H9 (cell line): ENCODE measurements at regions not wholly inside any gene's neighbourhood (a gene's known extent, or its start where the extent isn't known, plus 50 kb on each side); places are given as distances from the start of the nearest gene placed in this dataset.

ENCODE experiments used
- DNase-seq: peaks from one replicate; pipeline ENCODE4 v3.0.0-alpha.2; 2017
- H2AFZ ChIP-seq: one replicate; pipeline ENCODE4 v1.6.1; 2013; ENCODE audit warnings: mild to moderate bottlenecking, low read length, control low read depth, moderate library complexity
- H2AK5ac ChIP-seq: 2 replicates; pipeline ENCODE4 v1.6.1; 2013; ENCODE audit warnings: low read length, control low read depth, mixed read lengths; ENCODE audit not compliant: insufficient read length
- H2BK120ac ChIP-seq: one replicate; pipeline ENCODE4 v1.6.1; 2013; ENCODE audit warnings: low read depth, mild to moderate bottlenecking, low read length, control low read depth, inconsistent platforms; ENCODE audit not compliant: poor library complexity, severe bottlenecking
- H2BK12ac ChIP-seq: 2 replicates; pipeline ENCODE4 v1.6.1; 2013; ENCODE audit warnings: low read length, control low read depth, mixed read lengths, low read depth; ENCODE audit not compliant: insufficient read length
- H2BK15ac ChIP-seq: 2 replicates; pipeline ENCODE4 v1.6.1; 2013; ENCODE audit warnings: low read depth, low read length, control low read depth
- H2BK20ac ChIP-seq: one replicate; pipeline ENCODE4 v1.6.1; 2013; ENCODE audit warnings: low read depth, mild to moderate bottlenecking, low read length, control low read depth, inconsistent platforms; ENCODE audit not compliant: poor library complexity, severe bottlenecking
- H2BK5ac ChIP-seq: 2 replicates; pipeline ENCODE4 v1.6.1; 2013; ENCODE audit warnings: low read length, control low read depth, mixed read lengths; ENCODE audit not compliant: insufficient read length
- H3K14ac ChIP-seq: 2 replicates; pipeline ENCODE4 v1.6.1; 2013; ENCODE audit warnings: low read length, control low read depth; ENCODE audit not compliant: insufficient read depth
- H3K18ac ChIP-seq: 2 replicates; pipeline ENCODE4 v1.6.1; 2013; ENCODE audit warnings: low read depth, mild to moderate bottlenecking, mixed read lengths, low read length, control low read depth; ENCODE audit not compliant: insufficient read length
- H3K23ac ChIP-seq: 2 replicates; pipeline ENCODE4 v1.6.1; 2013; ENCODE audit warnings: low read length, control low read depth, mixed read lengths, low read depth; ENCODE audit not compliant: insufficient read length
- H3K23me2 ChIP-seq: 2 replicates; pipeline ENCODE4 v1.6.1; 2013; ENCODE audit warnings: low read depth, mild to moderate bottlenecking, mixed read lengths, low read length, control low read depth; ENCODE audit not compliant: insufficient read length, poor library complexity, severe bottlenecking
- H3K27ac ChIP-seq: 2 replicates; pipeline ENCODE4 v1.5.1; 2013; ENCODE audit warnings: low read length, control low read depth, mixed read lengths, low read depth; ENCODE audit not compliant: insufficient read length
- H3K27me3 ChIP-seq: 2 replicates; pipeline ENCODE4 v1.6.1; 2013; ENCODE audit warnings: low read length, control low read depth, inconsistent platforms; ENCODE audit not compliant: insufficient read depth
- H3K4ac ChIP-seq: 2 replicates; pipeline ENCODE4 v1.6.1; 2013; ENCODE audit warnings: low read depth, mild to moderate bottlenecking, control low read depth, inconsistent platforms, low read length, moderate library complexity
- H3K4me1 ChIP-seq: 2 replicates; pipeline ENCODE4 v1.6.1; 2013; ENCODE audit warnings: low read length, control low read depth, inconsistent platforms; ENCODE audit not compliant: insufficient read depth
- H3K4me2 ChIP-seq: 2 replicates; pipeline ENCODE4 v1.6.1; 2013; ENCODE audit warnings: low read length, control low read depth, mixed read lengths; ENCODE audit not compliant: insufficient read length, insufficient read depth
- H3K56ac ChIP-seq: 2 replicates; pipeline ENCODE4 v1.6.1; 2013; ENCODE audit warnings: low read depth, mild to moderate bottlenecking, mixed read lengths, low read length, control low read depth; ENCODE audit not compliant: insufficient read length
- H3K79me1 ChIP-seq: 2 replicates; pipeline ENCODE4 v1.6.1; 2013; ENCODE audit warnings: low read depth, mild to moderate bottlenecking, moderate library complexity, low read length, control low read depth, inconsistent platforms; ENCODE audit not compliant: insufficient read depth, poor library complexity, severe bottlenecking
- H3K79me2 ChIP-seq: 2 replicates; pipeline ENCODE4 v1.6.1; 2013; ENCODE audit warnings: low read length, control low read depth, inconsistent platforms; ENCODE audit not compliant: insufficient read depth
- H3K9ac ChIP-seq: 2 replicates; pipeline ENCODE4 v1.6.1; 2013; ENCODE audit warnings: low read length, control low read depth, mixed read lengths; ENCODE audit not compliant: insufficient read length; ENCODE audit errors: extremely low read depth
- H3K9me3 ChIP-seq: one replicate; pipeline ENCODE4 v1.6.1; 2013; ENCODE audit warnings: low read depth, low read length, inconsistent platforms; ENCODE audit not compliant: control insufficient read depth
- H3T11ph ChIP-seq: one replicate; pipeline ENCODE4 v1.6.1; 2013; ENCODE audit warnings: mild to moderate bottlenecking, low read length, control low read depth, inconsistent platforms
- H4K20me1 ChIP-seq: one replicate; pipeline ENCODE4 v1.6.1; 2013; ENCODE audit not compliant: control insufficient read depth, insufficient read length, insufficient read depth
- H4K5ac ChIP-seq: 2 replicates; pipeline ENCODE4 v1.6.1; 2013; ENCODE audit warnings: low read depth, mild to moderate bottlenecking, mixed read lengths, low read length, control low read depth; ENCODE audit not compliant: insufficient read length
- H4K8ac ChIP-seq: replicated peaks from 2 replicates; pipeline ENCODE4 v1.6.1; 2013; ENCODE audit warnings: low read length, control low read depth, mixed read lengths, low read depth; ENCODE audit not compliant: insufficient read length
- H4K91ac ChIP-seq: 2 replicates; pipeline ENCODE4 v1.6.1; 2013; ENCODE audit warnings: low read depth, mild to moderate bottlenecking, moderate library complexity, mixed read lengths, low read length, control low read depth; ENCODE audit not compliant: insufficient read length
- H3K27ac Mint-ChIP-seq, 3 experiments: 2 replicates in 2 of 3; 3 replicates in 1 of 3; pipeline ENCODE4 v1.8.0; 2020 to 2021; ENCODE audit warnings: mixed read lengths in 3 of 3, mild to moderate bottlenecking in 1 of 3, moderate library complexity in 1 of 3
- H3K27me3 Mint-ChIP-seq: 2 replicates; pipeline ENCODE4 v1.8.0; 2021; ENCODE audit warnings: low read depth, mild to moderate bottlenecking, moderate library complexity, mixed read lengths
- H3K36me3 Mint-ChIP-seq, 3 experiments: 2 replicates in 2 of 3; 3 replicates in 1 of 3; pipeline ENCODE4 v1.8.0; 2020 to 2021; ENCODE audit warnings: low read depth in 3 of 3, mixed read lengths in 3 of 3; ENCODE audit not compliant: insufficient read depth in 1 of 3
- H3K4me1 Mint-ChIP-seq, 2 experiments: 2 replicates each; pipeline ENCODE4 v1.8.0; 2020; ENCODE audit warnings: mixed read lengths in 2 of 2
- H3K4me3 Mint-ChIP-seq, 2 experiments: 2 replicates in 1 of 2; 3 replicates in 1 of 2; pipeline ENCODE4 v1.8.0; 2020 to 2021; ENCODE audit warnings: mild to moderate bottlenecking in 2 of 2, mixed read lengths in 2 of 2, moderate library complexity in 1 of 2
- H3K9me3 Mint-ChIP-seq, 2 experiments: 2 replicates in 1 of 2; 3 replicates in 1 of 2; pipeline ENCODE4 v1.8.0; 2020; ENCODE audit warnings: mild to moderate bottlenecking in 2 of 2, mixed read lengths in 2 of 2, moderate library complexity in 1 of 2
- WGBS: extraction: QIAGEN DNeasy Blood & Tissue Kit; methylation state at CpG from one replicate; pipeline ENCODE4 v1.1.7; 2013; ENCODE audit warnings: missing lambda C conversion rate, low lambda C conversion rate, mixed read lengths; ENCODE audit not compliant: insufficient read length; ENCODE audit errors: extremely low coverage; 5-methylcytosine and 5-hydroxymethylcytosine counted together
- TF ChIP-seq, protein P1 (sequence below): fragments of 200-600 bp; sonication (generic); conservative IDR thresholded peaks from 3 replicates; pipeline ENCODE4 v1.8.0; 2021; ENCODE audit warnings: antibody characterized with exemption, mild to moderate bottlenecking

DNA sequence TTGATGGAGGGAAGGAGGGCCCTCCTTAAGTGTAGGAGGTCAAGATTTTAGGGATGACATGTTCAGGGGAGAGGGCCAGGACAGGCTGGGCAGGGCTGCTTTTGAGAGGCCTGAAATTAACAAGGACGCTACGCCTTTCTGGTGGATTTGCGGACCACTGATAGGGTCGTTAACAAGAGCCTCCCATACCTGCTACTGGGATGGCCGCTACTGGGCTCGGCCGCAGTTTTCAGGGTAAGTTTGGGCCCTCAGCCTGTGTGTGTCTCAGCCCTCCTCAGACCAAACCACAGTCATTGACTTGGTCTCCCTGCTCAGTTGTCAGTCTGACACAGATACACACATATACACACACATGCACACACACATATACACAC lies 180.9 kb downstream of the SMAD2 start:
- Histone ChIP-seq H2BK20ac (no peak overlapping the region), H3K4me2 (no peak overlapping the region), H3K79me2 (no peaks in the 10 kb centered on the region), H3K4me1 (no peaks in the 10 kb centered on the region), H2BK120ac (no peak overlapping the region), H3T11ph (no peak overlapping the region), H4K91ac (no peak overlapping the region), H3K27me3 (peaks cover 3% of the 10 kb centered on the region; the same call in 1 of the 2 replicates), H3K14ac (no peak overlapping the region), H2BK5ac (no peak overlapping the region), H3K79me1 (no peaks in the 10 kb centered on the region), H3K27ac (no peak overlapping the region), H4K8ac (no peak overlapping the region), H4K20me1 (no peaks in the 10 kb centered on the region), H2BK12ac (no peak overlapping the region), H3K9me3 (no peaks in the 10 kb centered on the region), H3K4ac (no peak overlapping the region), H2AK5ac (no peak overlapping the region), H3K9ac (no peak overlapping the region), H2BK15ac (no peak overlapping the region), H3K23me2 (no peaks in the 10 kb centered on the region), H4K5ac (no peak overlapping the region), H3K23ac (no peak overlapping the region), H3K56ac (no peak overlapping the region), H2AFZ (no peak overlapping the region), H3K18ac (no peak overlapping the region)
- no CpG with 5 or more reads among the region's 7 CpGs for WGBS
- TF ChIP-seq, protein P1, sequence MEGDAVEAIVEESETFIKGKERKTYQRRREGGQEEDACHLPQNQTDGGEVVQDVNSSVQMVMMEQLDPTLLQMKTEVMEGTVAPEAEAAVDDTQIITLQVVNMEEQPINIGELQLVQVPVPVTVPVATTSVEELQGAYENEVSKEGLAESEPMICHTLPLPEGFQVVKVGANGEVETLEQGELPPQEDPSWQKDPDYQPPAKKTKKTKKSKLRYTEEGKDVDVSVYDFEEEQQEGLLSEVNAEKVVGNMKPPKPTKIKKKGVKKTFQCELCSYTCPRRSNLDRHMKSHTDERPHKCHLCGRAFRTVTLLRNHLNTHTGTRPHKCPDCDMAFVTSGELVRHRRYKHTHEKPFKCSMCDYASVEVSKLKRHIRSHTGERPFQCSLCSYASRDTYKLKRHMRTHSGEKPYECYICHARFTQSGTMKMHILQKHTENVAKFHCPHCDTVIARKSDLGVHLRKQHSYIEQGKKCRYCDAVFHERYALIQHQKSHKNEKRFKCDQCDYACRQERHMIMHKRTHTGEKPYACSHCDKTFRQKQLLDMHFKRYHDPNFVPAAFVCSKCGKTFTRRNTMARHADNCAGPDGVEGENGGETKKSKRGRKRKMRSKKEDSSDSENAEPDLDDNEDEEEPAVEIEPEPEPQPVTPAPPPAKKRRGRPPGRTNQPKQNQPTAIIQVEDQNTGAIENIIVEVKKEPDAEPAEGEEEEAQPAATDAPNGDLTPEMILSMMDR, result no peak
- no peak overlapping the region; a peak in 1 of 7 replicates for H3K27ac Mint-ChIP-seq
- no peak overlapping the region for H3K4me3 Mint-ChIP-seq
- H3K9me3 Mint-ChIP-seq, result no peaks in the 10 kb centered on the region
- DNase-seq, result no peak
- no peaks in the 10 kb centered on the region for H3K36me3 Mint-ChIP-seq
- H3K27me3 Mint-ChIP-seq, result peaks cover 34% of the 10 kb centered on the region
- peaks cover 4 to 9% of the 10 kb centered on the region in 2 experiments; a peak in 3 of 4 replicates for H3K4me1 Mint-ChIP-seq
